Kidney capillary endothelial cell (primary cell): ENCODE measurements at regions not wholly inside any gene's neighbourhood (a gene's known extent, or its start where the extent isn't known, plus 50 kb on each side); places are given as distances from the start of the nearest gene placed in this dataset.
A peak's percentile ranks its signal among the peaks of the same experiment; 100 is the strongest.

Experiments
- DNase-seq: peaks from one replicate; pipeline ENCODE4 v3.0.0-alpha.2; 2018; ENCODE audit warnings: low spot score

DNA sequence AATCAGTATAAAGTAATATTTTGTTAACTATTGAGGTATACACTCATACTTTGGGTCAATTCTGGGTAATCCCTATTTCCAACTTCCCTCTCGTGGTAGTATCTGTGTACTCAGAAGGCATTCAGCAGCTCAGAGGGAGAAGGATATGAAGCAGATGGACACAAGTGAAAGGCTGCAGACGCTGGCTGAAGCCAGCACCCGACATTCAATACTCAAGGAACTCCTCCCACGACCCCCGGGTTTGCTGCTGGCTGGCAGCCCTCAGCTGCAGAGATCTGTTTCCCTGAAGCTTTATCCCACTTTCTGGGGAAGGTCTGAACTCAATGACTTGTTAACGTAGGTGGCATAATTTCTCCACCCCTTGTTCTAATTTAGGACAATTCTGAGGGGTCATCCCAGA is 847.3 kb upstream of the SOX11 start:
- no peak for DNase-seq

DNA sequence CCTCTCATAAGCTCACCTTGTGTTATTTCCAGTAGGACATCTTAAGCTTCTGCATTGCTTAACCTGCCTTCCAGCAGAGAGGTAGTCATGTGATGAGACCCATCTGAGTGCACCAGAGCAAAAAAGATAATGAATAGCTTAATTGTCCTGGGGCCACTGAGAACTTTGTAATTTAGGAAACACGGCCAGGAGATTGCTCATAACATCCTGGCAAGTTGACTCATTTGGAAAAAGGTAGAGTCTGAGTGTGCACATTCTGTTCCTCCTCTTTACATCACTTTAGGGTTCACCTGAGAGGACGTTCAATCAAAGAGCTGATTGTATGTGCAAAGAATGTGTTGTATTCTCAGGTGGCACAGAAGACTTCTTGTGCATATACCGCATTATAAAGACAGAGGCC is 830.2 kb upstream of the SOX11 start:
- DNase-seq = no peak

DNA sequence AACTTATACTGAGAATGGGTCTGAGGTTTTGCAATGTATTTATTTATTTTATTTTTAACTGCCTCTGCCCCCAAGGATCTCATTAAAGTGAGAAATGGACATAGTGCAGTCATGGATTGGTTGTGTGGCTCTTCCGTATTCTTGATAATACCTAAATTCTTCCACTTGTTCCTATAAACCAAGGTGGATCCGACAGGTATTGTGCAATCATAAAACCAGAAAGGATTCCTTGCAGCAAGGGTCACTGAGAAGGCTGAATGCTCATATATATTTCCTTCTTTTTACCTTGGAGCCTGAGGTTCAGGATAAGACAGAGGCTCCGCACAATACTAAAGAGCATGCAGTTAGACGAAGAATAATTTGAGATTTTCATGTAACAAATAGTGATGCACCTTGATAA is 826.0 kb upstream of the SOX11 start:
- DNase-seq = no peak

DNA sequence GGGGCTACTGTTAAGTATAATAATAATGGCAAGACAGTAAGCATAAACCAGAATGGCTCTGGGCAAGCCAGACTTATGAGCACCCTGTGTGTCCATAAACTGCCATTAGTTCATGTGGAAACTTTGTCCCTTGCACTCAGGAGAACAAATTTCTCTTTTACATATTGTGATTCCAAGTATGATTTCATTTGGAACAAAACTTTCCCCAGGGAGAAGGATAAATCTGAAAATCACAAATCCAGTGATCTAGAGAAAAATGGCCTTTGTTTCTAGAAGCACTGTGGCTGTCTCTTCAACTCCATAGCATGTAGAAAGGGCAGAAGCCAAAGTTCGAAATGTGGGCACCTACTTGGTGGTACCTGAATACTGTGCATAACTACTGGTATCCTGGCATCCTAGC is 823.7 kb upstream of the SOX11 start:
- no peak for DNase-seq

DNA sequence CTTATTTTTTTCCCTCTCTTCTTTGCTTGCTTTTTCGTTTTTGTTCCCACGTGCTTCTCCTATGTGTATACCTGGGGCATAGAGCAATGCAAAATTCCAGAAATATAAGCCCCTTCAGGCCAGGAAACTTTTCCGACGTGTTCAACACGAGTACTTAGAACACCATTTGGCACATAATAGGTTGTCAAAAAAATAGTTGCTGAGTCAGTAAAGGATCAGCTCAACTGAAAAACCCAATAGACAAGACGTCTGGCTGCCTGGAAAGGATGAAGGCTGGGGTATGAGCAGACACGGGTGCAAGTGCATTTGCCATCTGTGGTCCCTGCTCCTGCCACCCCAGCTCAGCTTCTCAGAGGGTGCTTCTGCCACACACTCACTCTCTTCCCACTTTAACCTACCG is 823.0 kb upstream of the SOX11 start:
- DNase-seq = no peak

DNA sequence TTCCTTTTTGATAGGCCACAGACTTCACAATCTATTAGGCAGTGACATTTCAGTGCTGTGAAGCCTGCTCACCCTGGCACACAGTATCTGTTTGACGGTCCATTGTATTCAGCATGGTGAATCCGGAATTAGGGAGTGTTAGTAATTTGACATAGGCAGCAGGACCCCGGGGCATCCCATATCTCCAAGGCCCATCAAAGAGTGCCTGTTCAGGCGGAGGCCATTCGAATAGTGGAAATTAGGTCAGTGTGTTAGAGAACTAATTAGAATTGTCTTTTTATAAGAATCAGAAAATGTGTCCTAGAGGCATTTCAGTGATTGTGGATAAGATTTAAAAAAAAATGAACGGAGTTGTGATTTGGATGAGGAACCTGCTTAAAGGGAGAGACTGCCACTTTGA is 818.8 kb upstream of the SOX11 start:
- no peak for DNase-seq

DNA sequence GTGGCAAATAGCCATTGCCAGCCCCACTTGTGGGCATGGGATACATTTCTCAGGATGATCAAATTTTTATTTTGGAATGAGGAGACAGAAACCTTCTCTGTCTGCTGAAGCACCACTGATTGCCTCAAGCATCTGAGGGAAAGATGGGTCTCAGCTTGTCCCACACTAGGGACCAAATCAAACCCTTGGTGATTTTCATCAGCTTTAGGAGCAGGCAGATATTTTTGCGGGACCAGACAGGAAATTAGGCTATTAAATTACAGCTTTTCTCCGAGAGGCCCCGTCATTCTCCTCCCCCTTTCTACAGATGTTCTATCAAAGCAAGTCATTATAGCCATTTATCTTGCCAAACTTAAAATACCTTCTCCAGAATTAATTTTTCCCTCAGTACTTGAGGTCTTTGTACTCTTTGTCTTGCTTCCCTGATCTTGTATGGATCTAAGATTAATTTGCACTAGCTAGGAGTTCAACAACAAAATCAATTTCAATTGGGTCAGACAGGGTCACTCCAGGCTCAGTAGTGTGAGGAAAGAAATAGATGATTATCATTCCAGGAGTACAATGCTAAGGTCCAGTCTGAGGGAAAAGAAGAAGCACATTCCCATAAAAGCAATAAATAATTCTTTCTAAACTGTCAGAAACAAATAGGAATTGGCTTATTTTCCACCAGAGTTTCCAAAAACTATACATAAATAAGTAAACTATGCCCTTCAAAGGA is 818.1 kb upstream of the SOX11 start:
- no peak for DNase-seq

DNA sequence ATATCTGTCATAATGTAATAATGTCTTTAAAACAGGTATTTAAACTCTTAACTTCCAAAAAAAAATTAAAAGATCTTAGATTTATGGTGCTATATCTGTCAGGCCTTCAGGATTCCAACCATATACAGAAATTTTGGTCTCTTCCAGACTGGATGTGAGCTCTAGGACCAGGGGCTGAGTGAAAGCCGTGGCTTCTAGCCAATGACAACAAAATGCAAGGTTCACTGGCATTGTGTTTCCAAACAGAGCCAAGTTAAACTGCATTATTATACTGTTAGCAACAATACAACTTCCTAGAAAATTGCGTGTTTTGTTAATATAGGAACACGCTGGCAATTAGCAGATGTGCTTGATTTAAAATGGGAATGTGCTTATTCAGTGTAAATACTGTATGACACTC is 809.8 kb upstream of the SOX11 start:
- no peak for DNase-seq

DNA sequence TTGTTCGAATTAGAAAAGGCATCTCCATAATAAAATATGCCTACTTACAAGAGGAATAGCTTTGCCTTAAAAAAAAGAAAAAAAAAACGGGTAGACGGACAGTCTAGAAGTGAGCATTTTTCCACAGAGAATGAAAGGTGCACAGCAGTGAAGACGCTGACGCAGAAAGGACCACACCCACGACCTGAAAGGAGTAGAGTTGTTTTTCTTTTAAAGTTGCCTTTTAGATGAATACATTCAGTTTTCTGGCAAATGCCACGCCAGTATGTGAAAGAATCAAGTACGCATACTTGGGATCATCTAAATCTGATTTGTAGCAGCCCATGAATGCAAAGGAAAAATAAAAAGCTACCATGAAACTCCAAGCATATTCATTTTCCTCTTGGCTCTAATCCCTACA is 809.2 kb upstream of the SOX11 start:
- no peak for DNase-seq

DNA sequence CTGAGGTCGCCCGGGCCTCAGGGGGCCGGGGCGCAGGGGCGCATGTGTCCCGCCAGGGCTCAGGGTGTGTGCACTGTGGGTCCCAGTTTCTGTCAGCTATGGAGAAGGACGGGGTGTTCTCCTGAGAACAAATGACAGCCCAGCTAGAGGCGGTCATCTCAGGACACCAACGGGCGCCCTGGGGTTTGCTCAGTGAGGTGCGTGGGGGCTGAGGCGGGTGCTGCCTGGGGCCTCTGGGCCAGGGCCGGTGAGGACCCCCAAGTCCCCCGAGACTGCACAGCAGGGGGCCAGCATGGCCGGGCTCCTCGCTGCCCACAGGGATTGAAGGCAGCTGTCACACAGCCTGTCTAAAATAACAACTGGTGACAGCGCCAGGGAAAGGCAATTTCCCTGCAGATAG is 808.8 kb upstream of the SOX11 start:
- no peak for DNase-seq

DNA sequence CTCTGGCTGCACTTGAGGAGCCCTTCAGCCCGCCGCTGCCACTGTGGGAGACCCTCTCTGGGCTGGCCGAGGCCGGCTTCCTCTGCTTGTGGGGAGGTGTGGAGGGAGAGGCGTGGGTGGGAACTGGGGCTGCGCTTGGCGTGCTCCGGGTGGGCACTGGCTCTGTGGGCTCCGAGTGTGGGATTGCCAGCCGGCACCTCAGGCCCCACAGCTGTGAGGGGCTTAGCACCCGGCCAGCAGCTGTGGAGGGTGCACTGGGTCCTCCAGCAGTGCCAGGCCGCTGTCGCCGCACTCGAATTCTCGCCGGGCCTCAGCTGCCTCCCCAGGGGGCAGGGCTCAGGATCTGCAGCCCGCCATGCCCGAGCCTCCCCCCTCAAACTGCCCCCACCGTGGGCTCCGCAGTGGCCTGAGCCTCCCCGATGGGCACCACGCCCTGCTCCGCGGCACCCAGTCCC is 808.0 kb upstream of the SOX11 start:
- no peak for DNase-seq

DNA sequence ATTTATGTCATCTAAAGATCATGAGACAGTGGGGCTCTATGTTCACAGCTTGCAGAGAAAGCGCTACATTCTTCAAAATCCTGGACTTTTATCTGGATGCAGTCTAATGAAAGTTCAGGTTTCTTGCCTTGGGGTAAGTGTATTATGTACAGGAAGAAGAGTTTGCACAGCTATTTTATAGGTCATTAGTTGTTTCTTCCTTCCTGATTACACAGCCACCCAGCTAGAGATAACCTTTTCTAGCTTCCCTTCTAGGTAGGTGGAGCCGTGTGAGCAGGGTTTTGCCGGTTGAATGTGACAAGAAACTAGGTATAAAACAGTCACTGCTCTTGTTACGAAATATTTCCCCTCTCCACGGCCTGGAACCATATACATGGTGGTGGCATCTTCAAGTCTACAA is 800.8 kb upstream of the SOX11 start:
- DNase-seq = no peak

DNA sequence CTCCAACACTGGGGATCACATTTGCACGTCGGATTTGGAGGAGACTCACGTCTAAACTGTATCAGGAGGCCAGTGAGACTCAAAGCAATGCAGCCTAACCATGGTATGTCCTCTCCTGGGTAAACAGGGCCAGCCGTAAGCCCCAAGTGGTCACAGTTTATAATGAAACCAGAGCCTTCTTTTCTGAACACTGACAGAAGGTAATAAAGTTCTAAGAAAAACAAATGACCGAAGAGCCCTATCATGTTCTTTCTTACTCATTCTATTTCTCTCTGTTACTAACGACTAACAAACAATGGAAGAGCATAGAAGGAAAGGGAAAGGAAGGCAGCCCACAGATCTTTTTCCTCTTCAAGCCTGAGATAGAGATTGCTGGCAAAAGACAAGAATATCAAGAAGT is 796.8 kb upstream of the SOX11 start:
- DNase-seq = no peak

DNA sequence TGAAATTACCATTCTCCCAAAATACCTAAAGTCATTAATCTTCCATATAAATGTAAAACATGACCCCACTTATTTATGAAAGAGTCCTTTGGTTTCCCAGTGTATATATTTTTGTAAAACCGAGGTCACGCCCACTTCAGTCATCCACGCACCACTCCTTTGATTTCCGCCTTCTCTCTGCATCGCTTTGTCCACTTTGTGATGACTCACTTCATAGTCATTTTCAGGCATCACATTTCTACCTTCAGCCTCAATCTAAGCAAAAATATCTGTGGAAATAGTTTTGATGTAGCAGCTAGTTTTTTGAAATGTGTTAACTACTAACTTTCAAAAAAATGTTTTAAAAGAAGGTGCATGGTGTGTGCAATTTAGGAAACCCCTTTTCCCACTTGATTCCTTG is 793.5 kb upstream of the SOX11 start:
- peak; percentile 6 for DNase-seq

DNA sequence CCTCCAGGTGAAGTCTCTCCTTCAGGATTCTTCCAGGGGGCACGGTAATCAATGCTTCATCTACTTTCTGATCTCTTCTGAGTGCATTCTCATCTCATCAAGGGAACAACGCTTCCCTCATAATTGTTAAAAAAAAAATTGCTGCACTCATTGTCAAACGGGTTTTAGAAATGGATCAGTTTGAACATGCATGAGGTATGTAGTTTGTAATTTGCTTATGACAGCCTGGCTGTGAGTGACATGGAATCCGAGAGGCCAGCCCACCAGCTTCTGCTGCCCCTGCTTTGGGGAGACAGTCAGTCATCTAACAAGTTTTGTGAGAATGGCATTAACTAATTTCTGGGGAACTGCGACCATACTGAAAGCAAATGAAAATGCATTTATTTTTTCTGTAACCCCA is 791.9 kb upstream of the SOX11 start:
- no peak for DNase-seq

DNA sequence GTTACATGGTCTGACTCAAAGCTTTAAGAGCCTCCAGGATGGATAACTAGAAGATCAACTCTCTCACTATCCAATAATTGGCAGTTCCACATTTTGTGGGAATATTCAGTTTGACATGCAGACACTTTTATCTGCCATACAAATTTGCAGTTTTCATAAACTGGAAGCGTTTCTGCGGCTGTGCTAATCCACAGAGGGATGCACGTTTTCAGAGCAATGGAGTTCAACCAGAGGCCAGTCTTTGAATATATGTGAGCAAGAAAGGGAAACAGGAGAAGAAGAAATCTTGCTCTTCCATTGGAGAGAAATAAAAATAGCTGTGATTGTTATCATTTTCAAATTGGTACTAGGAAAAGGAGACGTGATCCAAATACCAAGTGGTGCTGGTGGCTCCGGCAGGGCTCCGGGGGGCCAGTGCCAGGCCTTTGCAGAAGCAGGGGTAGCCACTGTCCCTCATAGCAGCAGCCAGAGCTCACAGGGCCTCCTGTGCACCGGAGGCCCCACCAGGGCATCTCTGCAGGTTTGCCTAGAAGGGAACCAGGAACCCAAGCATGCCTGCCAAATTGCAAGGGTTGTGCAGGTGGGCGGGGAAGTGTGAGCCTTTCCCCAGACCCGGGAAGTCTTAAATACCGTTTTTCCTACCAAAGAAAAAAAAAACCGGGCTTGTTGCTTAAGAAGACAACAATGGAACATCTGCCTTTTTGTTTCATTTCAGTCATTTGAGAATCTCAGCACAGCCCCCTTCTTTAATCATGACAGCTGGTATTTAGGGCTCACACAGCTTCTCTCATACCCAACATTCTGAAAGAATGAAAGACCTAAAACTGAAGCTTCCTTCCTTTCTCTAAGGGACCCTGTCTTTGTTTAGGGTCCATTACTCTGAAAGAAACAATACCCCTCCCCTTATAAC is 791.1 kb upstream of the SOX11 start:
- DNase-seq = no peak

DNA sequence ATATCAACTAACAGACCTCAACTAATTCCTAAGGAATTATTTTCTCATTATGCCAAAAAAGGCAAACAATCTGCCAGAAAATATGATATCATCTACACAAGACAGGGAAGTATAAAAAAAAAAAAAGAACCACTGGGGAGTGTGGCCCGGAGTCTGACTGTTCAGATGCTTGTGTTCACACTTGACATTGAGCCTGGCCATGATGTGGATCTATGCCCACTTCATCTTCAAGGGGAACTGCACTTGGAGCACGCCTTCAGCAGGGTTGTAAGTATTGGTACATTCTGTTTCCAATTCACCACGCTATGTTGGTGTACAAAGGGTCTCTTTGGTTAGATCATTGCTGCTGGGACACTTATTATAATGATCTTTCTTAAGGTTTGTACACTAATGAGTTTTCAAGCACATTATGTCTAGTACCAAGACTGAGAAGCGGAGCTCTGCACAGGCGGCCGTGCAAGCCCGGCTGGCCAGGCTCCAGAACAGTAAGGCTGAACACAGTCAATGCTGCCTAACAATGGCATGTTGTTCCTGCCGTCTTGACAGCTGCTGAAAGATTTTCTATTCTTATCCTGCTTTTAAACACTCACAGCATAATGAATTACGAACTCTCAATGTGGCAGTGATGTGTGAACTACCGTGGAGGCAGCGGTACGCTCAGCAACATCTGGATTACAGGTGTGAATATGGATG is 788.4 kb upstream of the SOX11 start:
- DNase-seq = no peak

DNA sequence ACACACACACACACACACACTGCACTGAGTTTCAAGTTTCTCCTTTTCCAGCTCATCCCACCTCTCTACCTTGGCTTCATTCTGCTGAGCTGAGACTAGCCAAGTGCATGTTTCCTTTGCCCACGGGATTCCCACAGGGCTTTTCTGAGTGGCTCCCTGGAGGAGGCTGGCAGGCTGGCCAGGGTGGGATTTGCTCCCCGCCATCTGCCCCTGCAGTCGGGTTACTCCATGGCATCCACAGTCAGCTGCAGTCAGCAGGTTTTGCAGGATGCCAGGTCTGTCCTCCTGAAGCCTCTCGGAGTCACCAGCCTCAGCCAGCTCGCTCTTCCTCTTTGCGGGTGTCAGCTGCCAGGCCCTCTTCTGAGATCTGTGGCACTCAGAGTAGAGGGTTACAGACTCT is 783.7 kb upstream of the SOX11 start:
- no peak for DNase-seq

DNA sequence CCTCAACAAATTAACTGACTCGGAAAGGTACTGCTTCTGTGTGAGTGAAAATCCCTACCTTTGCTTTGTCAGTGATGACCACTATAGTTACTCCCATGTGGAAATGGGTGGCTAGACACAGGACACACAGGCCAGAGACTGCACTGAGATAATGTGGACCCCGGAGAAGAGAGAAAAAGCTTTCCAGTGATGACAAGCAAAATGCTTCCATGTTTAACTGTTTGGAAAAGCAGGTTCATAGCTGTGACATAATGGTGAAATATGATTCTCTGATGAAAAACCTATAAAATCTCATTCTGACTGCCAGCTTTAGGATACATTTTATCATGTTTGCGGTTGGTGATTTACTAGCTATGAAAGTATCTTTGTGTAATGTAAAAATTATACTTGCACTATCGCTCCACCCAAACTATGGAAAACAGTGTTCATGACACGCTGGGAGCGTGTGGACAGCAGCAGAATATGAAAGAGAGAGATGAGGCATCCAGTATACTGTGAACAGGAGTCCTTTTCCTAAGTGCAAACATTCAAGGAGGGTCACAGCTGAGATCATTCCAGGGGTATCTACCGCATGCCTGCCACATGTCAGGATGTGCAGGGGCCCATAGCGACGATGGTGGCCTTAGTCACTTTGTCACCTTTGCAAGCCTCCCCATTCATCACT is 782.7 kb upstream of the SOX11 start:
- no peak for DNase-seq

DNA sequence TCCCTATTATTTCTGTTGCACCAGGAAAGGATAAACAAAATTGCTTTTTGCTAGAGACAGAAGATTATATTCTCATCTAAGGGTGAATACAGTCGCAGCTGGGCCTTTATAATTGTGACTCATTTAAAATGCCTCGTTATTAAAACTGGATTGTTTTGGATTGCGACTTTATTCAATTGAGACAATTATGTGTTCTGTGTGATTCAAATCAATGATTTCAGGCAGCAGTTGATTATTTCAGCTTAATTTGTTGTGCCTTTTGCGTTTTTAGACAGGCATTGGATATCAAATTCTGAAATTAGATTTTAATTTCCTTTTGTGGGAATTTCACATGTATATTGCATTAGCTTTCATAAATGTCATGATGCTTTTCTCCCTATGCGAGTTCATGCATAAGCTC is 778.1 kb upstream of the SOX11 start:
- DNase-seq = no peak

DNA sequence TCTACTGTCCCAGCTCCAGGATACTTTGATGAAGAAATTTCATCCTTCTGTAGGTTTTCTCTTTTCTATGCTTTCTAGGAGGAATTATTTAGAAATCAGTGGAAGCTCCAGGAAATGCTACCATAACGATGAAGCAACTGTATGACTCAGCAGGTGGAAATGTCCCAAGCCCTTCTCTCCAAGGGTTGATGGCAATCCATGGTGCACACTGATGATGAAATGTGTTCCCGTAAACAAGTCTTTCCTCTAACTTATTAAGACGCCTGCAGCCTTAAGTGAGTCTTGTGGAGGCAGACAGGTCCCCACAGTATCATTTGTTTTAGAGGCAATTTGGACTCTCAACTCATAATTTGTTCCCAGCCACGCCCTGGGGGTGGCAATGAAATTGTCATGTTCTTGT is 777.6 kb upstream of the SOX11 start:
- no peak for DNase-seq

DNA sequence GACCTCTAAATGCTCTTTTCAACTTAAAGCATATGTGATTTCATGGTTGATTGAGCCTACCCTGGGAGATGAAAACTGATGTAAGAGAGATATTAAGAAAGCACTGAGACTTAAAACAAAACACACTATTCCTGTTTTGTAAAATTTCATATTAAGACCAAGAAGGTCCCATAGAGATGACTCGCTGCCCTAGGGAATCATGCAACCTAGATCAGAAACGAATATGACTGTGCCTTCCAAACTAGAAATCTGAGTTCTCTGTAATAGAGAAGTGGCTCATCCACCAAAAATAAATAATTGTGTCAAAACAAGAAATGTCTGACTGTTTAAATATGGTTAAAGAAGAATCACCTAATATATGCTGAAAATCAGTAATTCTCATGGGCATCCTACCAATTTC is 776.8 kb upstream of the SOX11 start:
- DNase-seq = no peak
